ENCODE measurements at regions not wholly inside any gene's neighbourhood (a gene's known extent, or its start where the extent isn't known, plus 50 kb on each side); places are given as distances from the start of the nearest gene placed in this dataset.

DNA sequence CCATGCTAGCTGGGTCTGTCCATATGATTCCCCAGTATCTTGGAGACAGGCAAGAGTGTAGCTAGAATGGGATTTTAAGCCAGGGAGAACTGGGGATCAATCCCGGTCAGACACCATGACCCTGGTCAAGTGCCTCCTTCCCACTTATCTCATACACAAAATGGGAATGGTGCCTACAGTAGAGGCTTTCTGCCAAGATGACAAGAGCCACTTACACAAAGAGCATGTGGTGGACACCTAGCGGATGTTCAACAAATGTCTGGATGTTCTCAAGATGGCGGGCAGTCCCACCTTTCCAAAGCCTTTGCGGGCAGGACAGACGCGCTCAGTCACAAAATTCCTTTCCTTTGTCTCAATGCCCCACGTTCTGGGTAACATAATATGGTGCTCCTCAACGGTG lies 57.3 kb downstream of the MAF start:
- DNase-seq (ENCODE audit: low read depth in 2 of 2), result no peak

DNA sequence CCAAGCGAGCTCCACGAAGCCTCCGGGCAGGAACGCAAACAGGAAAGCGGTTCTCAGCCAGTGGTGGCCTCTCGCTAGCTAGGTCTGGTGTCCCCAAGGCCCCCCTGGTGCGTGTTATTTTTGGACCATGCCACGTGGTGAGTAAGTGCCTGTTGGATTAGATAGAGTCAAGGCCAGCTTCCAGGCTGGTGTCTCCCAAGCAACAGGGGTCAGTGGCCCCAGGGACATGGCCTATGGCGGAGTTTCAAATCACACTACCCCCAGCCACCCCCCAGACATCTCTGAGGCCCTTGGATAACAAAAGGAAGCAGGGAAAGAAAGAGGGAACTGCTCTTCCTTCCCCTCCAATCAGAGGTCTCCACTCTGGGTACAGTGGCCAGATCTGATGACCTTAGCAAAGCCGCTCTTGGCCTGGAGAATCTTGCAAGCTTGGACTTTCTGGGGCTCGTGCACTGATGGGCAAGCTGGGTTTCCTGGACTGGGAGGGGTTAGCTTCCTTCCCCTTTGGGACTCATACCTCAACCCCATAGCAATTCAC lies 58.2 kb downstream of the MAF start:
- DNase-seq (ENCODE audit: low read depth in 2 of 2), result no peak

DNA sequence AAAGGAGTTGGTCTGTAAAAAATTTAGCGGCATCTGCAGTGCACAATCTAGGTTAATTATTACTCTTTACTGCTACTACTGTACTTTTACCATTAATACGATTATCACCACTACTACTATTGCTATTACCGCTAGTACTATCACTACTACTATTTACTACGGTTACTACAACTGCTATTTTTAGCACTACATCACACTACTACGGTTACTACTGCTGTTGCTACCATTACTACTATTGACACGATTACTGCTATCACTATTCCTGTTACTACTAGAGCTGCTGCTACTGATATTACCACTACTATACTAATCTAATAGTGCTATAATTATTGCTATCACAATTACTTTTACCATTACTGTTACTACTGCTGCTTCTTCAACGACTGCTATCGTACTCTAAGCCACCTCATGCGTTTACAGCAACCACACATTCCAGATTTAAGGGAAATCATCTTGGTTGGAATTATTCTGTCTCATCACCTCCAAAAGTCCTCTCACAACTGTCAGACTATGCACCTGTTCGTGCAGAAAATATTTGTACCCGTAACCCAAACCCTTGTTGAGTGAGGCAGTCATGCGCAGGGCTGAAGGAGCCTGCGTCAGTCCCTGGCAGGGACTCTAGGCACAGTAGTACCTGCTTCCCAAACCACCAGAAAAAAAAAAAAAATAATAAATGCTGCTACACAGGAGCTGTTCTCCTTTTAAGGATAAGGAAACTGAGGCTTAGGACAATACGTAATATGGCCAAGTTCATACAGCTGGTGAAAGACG lies 59.5 kb downstream of the MAF start:
- no peak for DNase-seq (ENCODE audit: low read depth in 2 of 2)

DNA sequence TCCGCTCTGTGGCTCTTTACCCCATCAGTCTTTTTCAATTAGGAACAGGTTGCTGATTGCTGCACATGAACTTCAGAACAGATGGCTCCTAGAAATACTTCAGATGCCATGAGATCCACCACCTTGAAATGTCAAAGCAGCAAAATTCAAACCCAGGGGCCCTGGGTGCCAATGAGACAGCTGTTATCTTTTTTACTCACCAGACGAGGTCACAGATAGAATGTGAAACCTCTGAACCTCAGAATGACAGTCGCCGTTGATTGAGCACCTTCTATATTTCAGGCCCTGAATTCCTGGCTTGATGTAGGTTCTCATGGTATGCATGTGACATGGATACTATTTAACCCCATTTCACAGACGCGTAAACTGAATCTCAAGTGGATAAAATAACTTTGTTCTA lies 63.0 kb downstream of the MAF start:
- DNase-seq (ENCODE audit: low read depth in 2 of 2), result no peak

DNA sequence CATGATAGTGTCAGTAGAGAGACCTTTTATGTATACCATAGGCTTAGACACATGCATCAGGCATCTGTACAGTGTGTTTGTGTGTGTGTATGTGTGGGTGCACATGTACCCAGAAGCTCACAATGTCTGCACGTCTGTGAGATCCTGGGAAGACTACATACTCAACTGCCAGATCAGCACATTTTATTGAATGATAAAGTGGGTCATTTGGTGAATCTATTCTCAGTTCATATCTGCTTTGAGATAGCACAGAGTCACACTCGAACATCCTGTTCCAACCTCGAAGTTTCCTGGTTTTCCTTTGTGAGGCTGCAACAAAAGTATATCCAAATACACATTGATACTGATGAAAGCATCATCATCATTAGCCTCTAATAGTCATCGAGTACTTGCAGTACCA lies 63.6 kb downstream of the MAF start:
- DNase-seq (ENCODE audit: low read depth in 2 of 2), result no peak

DNA sequence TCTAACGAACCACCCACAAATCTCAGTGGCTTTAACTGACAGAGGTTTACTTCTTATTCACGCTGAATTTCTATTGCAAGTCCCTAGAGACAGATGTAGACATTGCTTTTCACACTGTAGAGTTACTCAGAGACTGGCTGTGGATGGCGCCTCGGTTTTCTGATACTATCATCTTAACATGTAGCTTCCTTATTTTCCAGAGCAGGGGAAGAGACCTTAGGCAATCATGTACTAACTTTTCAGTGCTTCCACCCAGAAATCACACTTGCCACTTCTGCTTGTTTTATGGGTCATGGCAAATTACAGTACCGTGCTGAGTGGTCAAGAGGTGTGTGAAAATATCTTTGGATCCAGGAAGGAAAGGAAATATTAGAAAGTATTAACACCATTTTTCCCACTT lies 65.4 kb downstream of the MAF start:
- no peak for DNase-seq (ENCODE audit: low read depth in 2 of 2)

GRCh38 chr16:79534143-79534542 lies 66.4 kb downstream of the MAF start:
- DNase-seq (ENCODE audit: low read depth in 2 of 2), result no peak

GRCh38 chr16:79533292-79533691 lies 67.2 kb downstream of the MAF start:
- no peak for DNase-seq (ENCODE audit: low read depth in 2 of 2)

DNA sequence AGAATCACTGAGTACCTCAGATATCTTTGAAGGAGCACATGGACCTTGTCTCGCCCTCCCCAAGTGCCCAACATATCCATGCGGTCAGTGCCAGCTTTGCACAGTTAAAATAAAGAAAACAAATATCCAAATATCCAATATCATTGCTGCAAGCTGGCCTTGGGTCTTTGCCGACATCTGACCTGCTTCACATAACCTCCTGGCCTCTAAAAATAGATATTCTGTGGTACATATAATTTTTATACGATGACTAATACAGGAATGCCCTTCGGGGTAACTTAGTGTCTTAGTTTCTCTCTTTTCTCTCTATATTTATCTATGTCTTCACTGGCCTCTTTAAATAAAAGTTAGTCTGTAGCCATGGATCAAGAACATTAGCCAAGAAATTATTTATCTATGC lies 67.8 kb downstream of the MAF start:
- DNase-seq (ENCODE audit: low read depth in 2 of 2), result no peak

GRCh38 chr16:79532273-79532672 lies 68.3 kb downstream of the MAF start:
- no peak for DNase-seq (ENCODE audit: low read depth in 2 of 2)

DNA sequence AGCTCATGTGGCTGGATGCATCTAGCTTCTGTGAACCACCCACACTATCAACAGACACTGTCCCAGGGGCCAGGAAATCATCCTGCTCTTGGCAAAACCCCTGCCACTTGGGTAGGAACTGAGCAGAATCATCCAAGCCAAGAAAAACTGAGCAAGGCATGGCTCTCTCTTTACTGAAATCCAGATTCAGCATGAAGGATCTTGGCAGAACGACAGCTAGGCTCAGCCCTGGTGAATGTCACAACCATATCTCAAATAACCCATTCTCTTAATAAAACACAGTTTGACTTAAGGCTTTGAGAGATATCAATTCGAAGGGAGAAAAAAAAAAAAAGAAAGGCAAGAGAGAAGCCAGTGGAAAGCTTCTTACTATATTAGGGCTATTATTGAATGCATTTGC lies 72.2 kb downstream of the MAF start:
- no peak for DNase-seq (ENCODE audit: low read depth in 2 of 2)

DNA sequence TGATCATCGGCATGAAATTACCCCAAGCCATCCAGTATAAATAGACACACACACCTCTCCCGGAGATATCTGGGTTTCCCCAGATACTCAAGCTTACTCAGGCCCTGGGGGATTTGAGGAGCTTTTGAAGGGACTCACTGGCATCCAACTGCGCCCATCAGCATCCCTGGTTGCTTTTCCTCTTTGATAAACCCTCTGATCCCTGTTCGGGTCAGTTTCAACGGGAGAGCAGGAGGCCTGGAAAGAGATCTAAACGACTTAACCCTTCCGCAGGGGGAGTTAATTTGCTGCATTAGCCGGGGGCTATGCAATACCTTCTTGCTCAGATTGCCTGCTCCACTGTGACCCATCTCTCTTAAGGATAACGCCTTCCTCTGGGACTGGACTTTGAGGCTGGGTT lies 76.6 kb downstream of the MAF start:
- no peak for DNase-seq (ENCODE audit: low read depth in 2 of 2)

- no peak for DNase-seq (ENCODE audit: low read depth in 2 of 2)
Measured at GRCh38 chr16:79519448-79519847, 81.1 kb downstream of the MAF start.

- no peak for DNase-seq (ENCODE audit: low read depth in 2 of 2)
Measured at GRCh38 chr16:79517156-79517555, 83.4 kb downstream of the MAF start.

GRCh38 chr16:79510879-79511278 lies 89.7 kb downstream of the MAF start:
- DNase-seq (ENCODE audit: low read depth in 2 of 2), result no peak

GRCh38 chr16:79509906-79510305 lies 90.6 kb downstream of the MAF start:
- DNase-seq (ENCODE audit: low read depth in 2 of 2), result no peak

- no peak for DNase-seq (ENCODE audit: low read depth in 2 of 2)
Measured at GRCh38 chr16:79509211-79509631, 91.3 kb downstream of the MAF start.

- DNase-seq (ENCODE audit: low read depth in 2 of 2), result no peak
Measured at GRCh38 chr16:79508294-79508693, 92.2 kb downstream of the MAF start.

- no peak for DNase-seq (ENCODE audit: low read depth in 2 of 2)
Measured at GRCh38 chr16:79505344-79505743, 95.2 kb downstream of the MAF start.

GRCh38 chr16:79503511-79503910 lies 97.0 kb downstream of the MAF start:
- DNase-seq (ENCODE audit: low read depth in 2 of 2), result no peak

DNA sequence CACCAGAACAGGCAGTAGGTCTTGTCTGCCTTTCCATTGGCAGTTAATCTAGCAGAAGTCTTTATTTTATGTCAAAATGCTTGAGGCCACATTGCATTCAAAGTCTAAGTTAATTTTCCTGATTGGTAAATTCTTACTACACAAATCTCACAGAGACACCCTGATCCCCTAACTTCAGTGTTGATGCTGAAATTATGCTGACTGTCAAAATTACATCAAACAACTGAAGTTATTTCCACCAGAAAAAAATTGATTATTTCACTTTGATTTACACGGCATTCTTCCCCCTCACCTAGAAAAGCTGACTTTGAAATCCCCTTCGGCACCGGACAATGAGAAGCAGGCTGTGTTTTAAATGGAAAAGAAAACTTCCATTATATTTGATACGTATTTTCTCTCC lies 99.1 kb downstream of the MAF start:
- no peak for DNase-seq (ENCODE audit: low read depth in 2 of 2)

DNA sequence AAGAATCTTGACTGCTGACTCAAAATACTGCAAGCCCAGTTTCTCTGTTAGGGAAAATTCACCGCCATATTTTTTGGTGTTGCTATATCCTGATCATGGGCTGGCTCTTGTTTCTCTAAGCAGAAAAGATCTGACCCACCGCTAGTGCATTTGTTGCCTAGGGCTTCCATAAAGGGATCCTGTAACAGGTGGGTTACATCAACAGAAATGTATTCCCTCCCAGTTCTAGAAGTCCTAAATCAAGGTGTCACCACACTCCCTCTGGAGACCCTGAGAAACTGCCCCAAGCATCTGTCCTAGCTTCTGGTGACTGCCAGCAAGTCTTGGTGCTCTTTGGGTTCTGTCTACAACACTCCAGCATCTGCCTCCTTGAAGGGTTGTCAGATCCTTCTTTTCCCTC lies 99.7 kb downstream of the MAF start:
- no peak for DNase-seq (ENCODE audit: low read depth in 2 of 2)

DNA sequence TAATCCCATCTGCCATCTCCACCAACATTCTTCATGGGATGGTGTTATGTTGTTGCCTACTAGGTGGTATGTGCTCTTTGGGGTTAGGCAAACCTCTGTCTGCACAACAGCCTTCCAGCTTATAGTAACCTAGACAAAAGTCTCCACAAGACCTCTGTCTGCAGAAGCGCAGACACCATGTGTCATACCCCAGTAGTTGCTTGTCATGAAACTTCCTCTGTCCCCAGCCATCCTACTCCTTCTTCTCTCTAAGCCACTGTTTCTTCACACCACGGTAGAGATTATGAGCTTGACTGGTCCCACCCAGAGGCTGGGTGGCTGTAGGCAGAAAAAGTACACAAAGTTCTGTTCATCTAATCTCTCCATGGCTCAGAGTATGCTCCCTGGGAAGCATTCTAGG lies 100.3 kb downstream of the MAF start:
- DNase-seq (ENCODE audit: low read depth in 2 of 2), result no peak

DNA sequence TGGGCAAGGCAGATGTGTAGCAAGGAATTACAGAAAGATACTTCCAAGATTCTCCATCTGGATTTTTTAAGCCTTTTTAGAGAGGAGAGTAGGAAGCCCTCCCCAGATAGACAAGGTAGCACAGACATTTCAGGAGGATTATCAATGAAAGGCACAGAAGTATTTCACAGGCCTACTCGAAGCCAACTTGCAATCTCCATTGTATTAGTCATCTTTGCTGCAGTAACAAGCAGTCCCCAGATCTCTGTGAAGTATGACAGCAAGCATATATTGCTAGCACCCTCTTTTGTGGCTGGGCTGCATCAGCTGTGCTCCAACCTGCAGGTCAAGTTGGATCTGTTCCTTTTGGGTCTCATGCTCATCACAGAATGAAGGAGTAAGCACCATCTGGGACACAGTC lies 101.6 kb downstream of the MAF start:
- no peak for DNase-seq (ENCODE audit: low read depth in 2 of 2)

Measured in stimulated activated CD8-positive, alpha-beta memory T cell treated with anti-CD3 and anti-CD28 coated beads, Interleukin-2, amount 100 ng/mL, for 1 hour (primary cell).